Mesendoderm (in vitro differentiated cells): ENCODE measurements at regions not wholly inside any gene's neighbourhood (a gene's known extent, or its start where the extent isn't known, plus 50 kb on each side); places are given as distances from the start of the nearest gene placed in this dataset.

Source experiments
- DNase-seq: peaks from one replicate; pipeline ENCODE4 v3.0.0; 2013
- H2AK5ac ChIP-seq: 2 replicates; pipeline ENCODE4 v1.6.1; 2013; ENCODE audit warnings: low read length, inconsistent platforms
- H2BK120ac ChIP-seq: 2 replicates; pipeline ENCODE4 v1.6.1; 2013; ENCODE audit warnings: low read depth, mild to moderate bottlenecking, low read length, moderate library complexity, mixed read lengths
- H2BK15ac ChIP-seq: replicated peaks from 2 replicates; pipeline ENCODE4 v1.6.1; 2013; ENCODE audit warnings: low read depth, mild to moderate bottlenecking, moderate library complexity
- H2BK5ac ChIP-seq: 2 replicates; pipeline ENCODE4 v1.6.1; 2013; ENCODE audit warnings: low read length, inconsistent platforms
- H3K18ac ChIP-seq: 2 replicates; pipeline ENCODE4 v1.6.1; 2013; ENCODE audit warnings: mild to moderate bottlenecking, low read length, mixed read lengths
- H3K23ac ChIP-seq: one replicate; pipeline ENCODE4 v1.6.1; 2013; ENCODE audit warnings: low read length
- H3K27ac ChIP-seq: 2 replicates; pipeline ENCODE4 v1.5.1; 2013; ENCODE audit warnings: low read depth, mild to moderate bottlenecking, inconsistent platforms, low read length, moderate library complexity
- H3K27me3 ChIP-seq: 2 replicates; pipeline ENCODE4 v1.6.1; 2013; ENCODE audit warnings: low read length, control low read depth, mild to moderate bottlenecking, inconsistent platforms; ENCODE audit not compliant: insufficient read depth, poor library complexity
- H3K36me3 ChIP-seq: 2 replicates; pipeline ENCODE4 v1.6.1; 2013; ENCODE audit warnings: low read length, inconsistent platforms; ENCODE audit not compliant: control insufficient read depth, insufficient read depth
- H3K4ac ChIP-seq: one replicate; pipeline ENCODE4 v1.6.1; 2013; ENCODE audit warnings: low read depth, mild to moderate bottlenecking, low read length, moderate library complexity
- H3K4me1 ChIP-seq: 2 replicates; pipeline ENCODE4 v1.6.1; 2013; ENCODE audit warnings: low read depth, low read length, inconsistent platforms; ENCODE audit not compliant: control insufficient read depth
- H3K4me2 ChIP-seq: 2 replicates; pipeline ENCODE4 v1.6.1; 2013; ENCODE audit warnings: low read length
- H3K4me3 ChIP-seq: 2 replicates; pipeline ENCODE4 v1.5.1; 2013; ENCODE audit warnings: mild to moderate bottlenecking, low read length
- H3K56ac ChIP-seq: one replicate; pipeline ENCODE4 v1.6.1; 2013; ENCODE audit warnings: low read length
- H3K79me1 ChIP-seq: 2 replicates; pipeline ENCODE4 v1.6.1; 2013; ENCODE audit warnings: low read length, inconsistent platforms
- H3K79me2 ChIP-seq: 2 replicates; pipeline ENCODE4 v1.6.1; 2013; ENCODE audit warnings: mild to moderate bottlenecking, low read length; ENCODE audit not compliant: control insufficient read depth, insufficient read depth
- H3K9ac ChIP-seq: 2 replicates; pipeline ENCODE4 v1.6.1; 2013; ENCODE audit warnings: low read length, inconsistent platforms
- H4K5ac ChIP-seq: one replicate; pipeline ENCODE4 v1.6.1; 2013; ENCODE audit warnings: low read length
- H4K8ac ChIP-seq: one replicate; pipeline ENCODE4 v1.6.1; 2013; ENCODE audit warnings: low read depth, mild to moderate bottlenecking, control low read depth, low read length, moderate library complexity
- WGBS: extraction: QIAGEN DNeasy Blood & Tissue Kit; methylation state at CpG from one replicate; pipeline ENCODE4 v1.1.7; 2013; ENCODE audit warnings: low lambda C conversion rate, missing lambda C conversion rate; ENCODE audit not compliant: insufficient coverage; ENCODE audit errors: extremely low coverage; 5-methylcytosine and 5-hydroxymethylcytosine counted together

GRCh38 chr3:13705051-13705450, 156.1 kb downstream of the FBLN2 start:
- Histone ChIP-seq H2BK5ac (no peak overlapping the region), H2AK5ac (no peak overlapping the region), H3K27me3 (no peaks in the 10 kb centered on the region), H2BK15ac (no peak overlapping the region), H3K23ac (no peak overlapping the region), H3K27ac (no peak overlapping the region), H3K9ac (no peak overlapping the region), H3K4me1 (no peaks in the 10 kb centered on the region), H3K4me3 (no peak overlapping the region), H3K79me2 (no peaks in the 10 kb centered on the region), H3K18ac (no peak overlapping the region), H2BK120ac (no peak overlapping the region), H3K56ac (no peak overlapping the region), H3K4me2 (no peak overlapping the region), H3K79me1 (no peaks in the 10 kb centered on the region), H3K4ac (no peak overlapping the region), H4K5ac (no peak overlapping the region), H4K8ac (no peak overlapping the region), H3K36me3 (no peaks in the 10 kb centered on the region)
- no peak for DNase-seq
- WGBS: no CpG with 5 or more reads among the region's 3 CpGs

- no peak overlapping the region for H3K23ac ChIP-seq
- no peak overlapping the region for H3K4ac ChIP-seq
- no CpG with 5 or more reads among the region's 6 CpGs for WGBS
- no peak overlapping the region for H2BK5ac ChIP-seq
- H3K18ac ChIP-seq: no peak overlapping the region
- H2AK5ac ChIP-seq: no peak overlapping the region
- no peaks in the 10 kb centered on the region for H3K36me3 ChIP-seq
- H2BK15ac ChIP-seq: no peak overlapping the region
- H4K8ac ChIP-seq: no peak overlapping the region
- H3K27ac ChIP-seq: no peak overlapping the region
- no peak overlapping the region for H4K5ac ChIP-seq
- no peak overlapping the region for H3K56ac ChIP-seq
- no peak overlapping the region for H3K9ac ChIP-seq
- H3K4me2 ChIP-seq: no peak overlapping the region
- H3K79me1 ChIP-seq: no peaks in the 10 kb centered on the region
- no peak for DNase-seq
- H3K79me2 ChIP-seq: no peaks in the 10 kb centered on the region
- no peaks in the 10 kb centered on the region for H3K4me1 ChIP-seq
- no peak overlapping the region for H2BK120ac ChIP-seq
- H3K4me3 ChIP-seq: no peak overlapping the region
- H3K27me3 ChIP-seq: no peaks in the 10 kb centered on the region
Observed at GRCh38 chr3:13704174-13704573, 155.2 kb downstream of the FBLN2 start.

GRCh38 chr3:13703071-13703470, 154.1 kb downstream of the FBLN2 start:
- H3K18ac ChIP-seq: no peak overlapping the region
- no peaks in the 10 kb centered on the region for H3K79me2 ChIP-seq
- no peaks in the 10 kb centered on the region for H3K4me1 ChIP-seq
- H4K5ac ChIP-seq: no peak overlapping the region
- no peak overlapping the region for H3K4me3 ChIP-seq
- H2BK120ac ChIP-seq: no peak overlapping the region
- DNase-seq: no peak
- no peaks in the 10 kb centered on the region for H3K27me3 ChIP-seq
- no peak overlapping the region for H2AK5ac ChIP-seq
- no peaks in the 10 kb centered on the region for H3K36me3 ChIP-seq
- H3K56ac ChIP-seq: no peak overlapping the region
- no peak overlapping the region for H2BK5ac ChIP-seq
- no peak overlapping the region for H3K23ac ChIP-seq
- H3K79me1 ChIP-seq: no peaks in the 10 kb centered on the region
- H3K9ac ChIP-seq: no peak overlapping the region
- no peak overlapping the region for H3K4me2 ChIP-seq
- no CpG with 5 or more reads among the region's 5 CpGs for WGBS
- no peak overlapping the region for H3K27ac ChIP-seq
- no peak overlapping the region for H4K8ac ChIP-seq
- no peak overlapping the region for H2BK15ac ChIP-seq
- H3K4ac ChIP-seq: no peak overlapping the region

GRCh38 chr3:13702286-13702685, 153.4 kb downstream of the FBLN2 start:
- Histone ChIP-seq H3K36me3 (no peaks in the 10 kb centered on the region), H3K4ac (no peak overlapping the region), H3K4me2 (no peak overlapping the region), H3K27ac (no peak overlapping the region), H3K56ac (no peak overlapping the region), H2BK15ac (no peak overlapping the region), H3K79me2 (no peaks in the 10 kb centered on the region), H3K79me1 (no peaks in the 10 kb centered on the region), H3K18ac (no peak overlapping the region), H3K4me1 (no peaks in the 10 kb centered on the region), H2AK5ac (no peak overlapping the region), H4K5ac (no peak overlapping the region), H3K27me3 (no peaks in the 10 kb centered on the region), H2BK120ac (no peak overlapping the region), H3K9ac (no peak overlapping the region), H3K23ac (no peak overlapping the region), H3K4me3 (no peak overlapping the region), H4K8ac (no peak overlapping the region), H2BK5ac (no peak overlapping the region)
- no CpG with 5 or more reads among the region's 7 CpGs for WGBS
- no peak for DNase-seq

GRCh38 chr3:13700889-13701288, 152.0 kb downstream of the FBLN2 start:
- H2BK120ac ChIP-seq: no peak overlapping the region
- no peak overlapping the region for H3K18ac ChIP-seq
- no peaks in the 10 kb centered on the region for H3K36me3 ChIP-seq
- no peak overlapping the region for H3K23ac ChIP-seq
- H3K27me3 ChIP-seq: no peaks in the 10 kb centered on the region
- H3K9ac ChIP-seq: no peak overlapping the region
- H4K5ac ChIP-seq: no peak overlapping the region
- no CpG with 5 or more reads among the region's 8 CpGs for WGBS
- no peak overlapping the region for H3K4ac ChIP-seq
- H3K4me2 ChIP-seq: no peak overlapping the region
- no peaks in the 10 kb centered on the region for H3K79me1 ChIP-seq
- H2BK15ac ChIP-seq: no peak overlapping the region
- no peak overlapping the region for H4K8ac ChIP-seq
- no peak overlapping the region for H3K4me3 ChIP-seq
- no peak for DNase-seq
- no peak overlapping the region for H2AK5ac ChIP-seq
- no peaks in the 10 kb centered on the region for H3K4me1 ChIP-seq
- no peak overlapping the region for H3K27ac ChIP-seq
- H3K79me2 ChIP-seq: no peaks in the 10 kb centered on the region
- no peak overlapping the region for H3K56ac ChIP-seq
- no peak overlapping the region for H2BK5ac ChIP-seq

- Histone ChIP-seq H4K5ac (no peak overlapping the region), H3K4me1 (no peaks in the 10 kb centered on the region), H3K4ac (no peak overlapping the region), H2AK5ac (no peak overlapping the region), H3K4me2 (no peak overlapping the region), H3K27ac (no peak overlapping the region), H3K79me2 (no peaks in the 10 kb centered on the region), H4K8ac (no peak overlapping the region), H3K23ac (no peak overlapping the region), H3K18ac (no peak overlapping the region), H3K9ac (no peak overlapping the region), H3K27me3 (no peaks in the 10 kb centered on the region), H3K79me1 (no peaks in the 10 kb centered on the region), H3K36me3 (no peaks in the 10 kb centered on the region), H2BK15ac (no peak overlapping the region), H3K56ac (no peak overlapping the region), H2BK120ac (no peak overlapping the region), H2BK5ac (no peak overlapping the region), H3K4me3 (no peak overlapping the region)
- peak; percentile 37 for DNase-seq
- WGBS: no CpG with 5 or more reads among the region's 7 CpGs
Observed at GRCh38 chr3:13700362-13700761, 151.4 kb downstream of the FBLN2 start.
